OCI-LY1 (cell line): ENCODE measurements at regions not wholly inside any gene's neighbourhood (a gene's known extent, or its start where the extent isn't known, plus 50 kb on each side); places are given as distances from the start of the nearest gene placed in this dataset.

ENCODE experiments used
- H2AFZ ChIP-seq: fragments of 200-600 bp; sonication (generic), shearing (Covaris generic); 2 replicates; pipeline ENCODE4 v1.6.0; 2014; ENCODE audit warnings: antibody characterized with exemption, mild to moderate bottlenecking, low read length
- H3F3A ChIP-seq: fragments of 200-600 bp; sonication (generic), shearing (Covaris generic); 2 replicates; pipeline ENCODE4 v1.6.0; 2014; ENCODE audit warnings: mild to moderate bottlenecking, antibody characterized with exemption, low read length, moderate library complexity; ENCODE audit not compliant: insufficient read depth
- H3K27ac ChIP-seq: fragments of 200-600 bp; sonication (generic); 2 replicates; pipeline ENCODE4 v1.5.1; 2014; ENCODE audit warnings: low read length, mixed run types, mild to moderate bottlenecking, low read depth; ENCODE audit not compliant: poor library complexity, severe bottlenecking
- H3K27me3 ChIP-seq: fragments of 200-600 bp; sonication (generic); 2 replicates; pipeline ENCODE4 v1.6.0; 2014; ENCODE audit warnings: antibody characterized with exemption, mild to moderate bottlenecking, low read length, moderate library complexity; ENCODE audit not compliant: insufficient read depth
- H3K36me3 ChIP-seq: fragments of 200-600 bp; sonication (generic); 2 replicates; pipeline ENCODE4 v1.6.1; 2014; ENCODE audit warnings: mild to moderate bottlenecking, antibody characterized with exemption, low read length, moderate library complexity, mixed read lengths; ENCODE audit not compliant: insufficient read depth
- H3K4me1 ChIP-seq: fragments of 200-600 bp; sonication (generic); 2 replicates; pipeline ENCODE4 v1.5.1; 2014; ENCODE audit warnings: mild to moderate bottlenecking, low read length, moderate library complexity; ENCODE audit not compliant: insufficient read depth, severe bottlenecking
- H3K4me2 ChIP-seq: fragments of 200-600 bp; sonication (generic), shearing (Covaris generic); 2 replicates; pipeline ENCODE4 v1.6.1; 2014; ENCODE audit warnings: low read length
- H3K4me3 ChIP-seq: fragments of 200-600 bp; sonication (generic); 2 replicates; pipeline ENCODE4 v1.5.1; 2014; ENCODE audit warnings: low read length, low read depth, mild to moderate bottlenecking, mixed read lengths; ENCODE audit not compliant: poor library complexity, severe bottlenecking
- H3K79me2 ChIP-seq: fragments of 200-600 bp; shearing (Covaris generic); 2 replicates; pipeline ENCODE4 v1.6.1; 2016; ENCODE audit warnings: mixed run types, low read length, mixed read lengths; ENCODE audit not compliant: insufficient read depth
- H3K9ac ChIP-seq: fragments of 200-600 bp; sonication (generic), shearing (Covaris generic); 2 replicates; pipeline ENCODE4 v1.6.1; 2014; ENCODE audit warnings: mild to moderate bottlenecking, low read length, mixed read lengths
- H3K9me2 ChIP-seq: fragments of 200-600 bp; sonication (generic), shearing (Covaris generic); 2 replicates; pipeline ENCODE4 v1.6.1; 2014; ENCODE audit warnings: low read depth, mild to moderate bottlenecking, low read length, mixed read lengths
- H3K9me3 ChIP-seq: fragments of 200-600 bp; shearing (Covaris generic); 2 replicates; pipeline ENCODE4 v1.6.1; 2014; ENCODE audit warnings: low read length, mixed read lengths
- H4K20me1 ChIP-seq: fragments of 200-600 bp; sonication (generic), shearing (Covaris generic); 2 replicates; pipeline ENCODE4 v1.6.0; 2016; ENCODE audit warnings: mild to moderate bottlenecking, low read length; ENCODE audit not compliant: insufficient read depth
- CTCF ChIP-seq: fragments of 200-600 bp; sonication (generic), shearing (Covaris generic); IDR thresholded peaks from 2 replicates; pipeline ENCODE4 v1.5.1; 2017; ENCODE audit warnings: mild to moderate bottlenecking, antibody characterized with exemption, low read length, moderate library complexity, mixed read lengths
- EZH2 ChIP-seq: fragments of 200-600 bp; sonication (generic), shearing (Covaris generic); IDR thresholded peaks from 2 replicates; pipeline ENCODE4 v1.8.0; 2017; ENCODE audit warnings: borderline replicate concordance, mixed run types, mild to moderate bottlenecking, antibody characterized with exemption, low read length, moderate library complexity, mixed read lengths

GRCh38 chr22:47884200-47884599, 1121.8 kb downstream of the TBC1D22A start:
- no peaks in the 10 kb centered on the region for H4K20me1 ChIP-seq
- H3F3A ChIP-seq: no peaks in the 10 kb centered on the region
- no peaks in the 10 kb centered on the region for H3K9me2 ChIP-seq
- no peak overlapping the region for H3K4me2 ChIP-seq
- peaks cover 14% of the 10 kb centered on the region; the same call in 1 of the 2 replicates for H3K36me3 ChIP-seq
- no peak overlapping the region for H3K4me3 ChIP-seq
- TF ChIP-seq EZH2 (no peak), CTCF (no peak)
- H3K4me1 ChIP-seq: peaks cover 90% of the 10 kb centered on the region
- no peaks in the 10 kb centered on the region; the same call in 1 of the 2 replicates for H3K27me3 ChIP-seq
- no peak overlapping the region for H3K27ac ChIP-seq
- no peak overlapping the region for H3K9ac ChIP-seq
- no peaks in the 10 kb centered on the region for H3K79me2 ChIP-seq
- H3K9me3 ChIP-seq: no peaks in the 10 kb centered on the region
- H2AFZ ChIP-seq: no peak overlapping the region

DNA sequence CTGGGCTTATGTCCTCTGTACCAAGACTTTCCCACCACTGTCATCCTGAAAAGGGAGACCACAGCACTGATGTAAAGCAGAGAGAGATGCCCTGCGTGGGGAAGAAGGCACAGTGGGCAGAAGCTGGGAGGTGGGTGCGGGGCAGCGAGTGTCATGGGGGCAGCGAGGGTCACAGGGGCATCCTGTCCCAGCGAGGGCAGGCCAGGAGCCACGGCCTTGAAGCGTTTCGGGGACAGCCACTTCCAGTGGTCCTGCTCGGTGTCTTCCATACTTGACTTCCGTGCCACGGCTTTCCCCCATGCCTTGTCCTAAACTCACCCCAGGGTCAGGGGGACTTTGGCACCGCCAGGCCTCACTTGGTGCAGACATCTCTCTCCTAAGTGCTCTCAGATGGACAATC, 1121.3 kb downstream of the TBC1D22A start:
- Histone ChIP-seq H3K79me2 (no peaks in the 10 kb centered on the region), H3K9me3 (no peaks in the 10 kb centered on the region), H3K9me2 (no peaks in the 10 kb centered on the region), H3K27me3 (no peaks in the 10 kb centered on the region; the same call in 1 of the 2 replicates), H3K4me2 (no peak overlapping the region), H3K4me1 (peaks cover 90% of the 10 kb centered on the region), H4K20me1 (no peaks in the 10 kb centered on the region), H3K4me3 (no peak overlapping the region), H3K9ac (no peak overlapping the region), H3K36me3 (0 out of 2 replicates have a peak, but pooled peaks cover 14% of the 10 kb centered on the region), H2AFZ (no peak overlapping the region), H3K27ac (peak overlapping the region; percentile 18), H3F3A (no peaks in the 10 kb centered on the region)
- TF ChIP-seq CTCF (no peak), EZH2 (no peak)

GRCh38 chr22:47879346-47879745, 1116.9 kb downstream of the TBC1D22A start:
- Histone ChIP-seq H4K20me1 (no peaks in the 10 kb centered on the region), H3K27me3 (no peaks in the 10 kb centered on the region; the same call in 1 of the 2 replicates), H2AFZ (no peak overlapping the region), H3K27ac (peak overlapping the region; percentile 43), H3K9me2 (no peaks in the 10 kb centered on the region), H3K79me2 (peaks cover 4% of the 10 kb centered on the region; the same call in 1 of the 2 replicates), H3K4me1 (peaks cover 93% of the 10 kb centered on the region), H3K36me3 (0 out of 2 replicates have a peak, but pooled peaks cover 11% of the 10 kb centered on the region), H3K4me3 (no peak overlapping the region), H3K9me3 (no peaks in the 10 kb centered on the region), H3F3A (no peaks in the 10 kb centered on the region), H3K4me2 (no peak overlapping the region), H3K9ac (no peak overlapping the region; the same call in 1 of the 2 replicates)
- TF ChIP-seq CTCF: no peak
